K562 (cell line): ENCODE measurements at regions not wholly inside any gene's neighbourhood (a gene's known extent, or its start where the extent isn't known, plus 50 kb on each side); places are given as distances from the start of the nearest gene placed in this dataset.

Experiments
- CEBPB ChIP-seq: fragments of 450-650 bp; IDR thresholded peaks from 2 replicates; pipeline ENCODE4 v1.6.1; 2016; ENCODE audit warnings: missing genetic modification characterization, missing compliant biosample characterization
- DDX20 ChIP-seq: fragments of 450-650 bp; IDR thresholded peaks from 2 replicates; pipeline ENCODE4 v1.6.1; 2016; ENCODE audit warnings: missing genetic modification characterization, low read depth, mild to moderate bottlenecking, missing compliant biosample characterization, moderate library complexity
- ELK1 ChIP-seq: sonication (generic); formaldehyde crosslinking; IDR thresholded peaks from 2 replicates; pipeline ENCODE4 v1.8.1; 2022; ENCODE audit warnings: missing genetic modification reagents
- FOSL1 ChIP-seq: fragments of 200-800 bp; sonication (Bioruptor generic); conservative IDR thresholded peaks from 2 replicates; pipeline ENCODE4 v1.6.1; 2016; ENCODE audit warnings: missing genetic modification characterization, missing compliant biosample characterization
- GABPA ChIP-seq: fragments of 200-800 bp; sonication (Bioruptor generic); conservative IDR thresholded peaks from 2 replicates; pipeline ENCODE4 v1.6.1; 2016; ENCODE audit warnings: low read depth, missing genetic modification characterization, missing compliant biosample characterization
- MED1 ChIP-seq: sonication (generic); formaldehyde crosslinking; IDR thresholded peaks from 2 replicates; pipeline ENCODE4 v1.8.1; 2023; ENCODE audit warnings: missing genetic modification reagents, borderline replicate concordance
- MYNN ChIP-seq, 2 experiments: sonication (generic); formaldehyde crosslinking in 1 of 2; IDR thresholded peaks; 2 replicates each; pipeline versions ENCODE4 v1.5.0 to v1.6.1; 2016 to 2020; ENCODE audit warnings: antibody characterized with exemption in 1 of 2, missing genetic modification reagents in 1 of 2
- SMARCC2 ChIP-seq: fragments of 450-650 bp; IDR thresholded peaks from 2 replicates; pipeline ENCODE4 v1.6.1; 2017; ENCODE audit warnings: antibody characterized with exemption, moderate library complexity, mild to moderate bottlenecking, low read depth
- SP2 ChIP-seq: IDR thresholded peaks from 2 replicates; pipeline ENCODE4 v1.6.1; 2011; ENCODE audit warnings: mild to moderate bottlenecking, low read depth, low read length, moderate library complexity; ENCODE audit not compliant: poor library complexity, severe bottlenecking; ENCODE audit errors: extremely low read depth
- TCF3 ChIP-seq: sonication (generic); formaldehyde crosslinking; IDR thresholded peaks from 2 replicates; pipeline ENCODE4 v1.4.0; 2020; ENCODE audit warnings: mild to moderate bottlenecking, missing genetic modification reagents
- TRIM28 ChIP-seq: fragments of 450-650 bp; IDR thresholded peaks from 2 replicates; pipeline ENCODE4 v1.6.1; 2017
- ZNF146 ChIP-seq: IDR thresholded peaks from one replicate; pipeline ENCODE4 v1.6.1; 2018; ENCODE audit warnings: missing compliant biosample characterization; ENCODE audit not compliant: unreplicated experiment
- TF ChIP-seq, protein P1 (sequence below), 2 experiments: fragments of 450-650 bp; IDR thresholded peaks; 2 replicates each; pipeline ENCODE4 v1.6.1; 2016; ENCODE audit warnings: mild to moderate bottlenecking in 2 of 2, borderline replicate concordance in 1 of 2, low read depth in 1 of 2, moderate library complexity in 1 of 2

GRCh38 chr3:104870276-104870675, 496.4 kb upstream of the ALCAM start (continued):
- TF ChIP-seq, protein P1, sequence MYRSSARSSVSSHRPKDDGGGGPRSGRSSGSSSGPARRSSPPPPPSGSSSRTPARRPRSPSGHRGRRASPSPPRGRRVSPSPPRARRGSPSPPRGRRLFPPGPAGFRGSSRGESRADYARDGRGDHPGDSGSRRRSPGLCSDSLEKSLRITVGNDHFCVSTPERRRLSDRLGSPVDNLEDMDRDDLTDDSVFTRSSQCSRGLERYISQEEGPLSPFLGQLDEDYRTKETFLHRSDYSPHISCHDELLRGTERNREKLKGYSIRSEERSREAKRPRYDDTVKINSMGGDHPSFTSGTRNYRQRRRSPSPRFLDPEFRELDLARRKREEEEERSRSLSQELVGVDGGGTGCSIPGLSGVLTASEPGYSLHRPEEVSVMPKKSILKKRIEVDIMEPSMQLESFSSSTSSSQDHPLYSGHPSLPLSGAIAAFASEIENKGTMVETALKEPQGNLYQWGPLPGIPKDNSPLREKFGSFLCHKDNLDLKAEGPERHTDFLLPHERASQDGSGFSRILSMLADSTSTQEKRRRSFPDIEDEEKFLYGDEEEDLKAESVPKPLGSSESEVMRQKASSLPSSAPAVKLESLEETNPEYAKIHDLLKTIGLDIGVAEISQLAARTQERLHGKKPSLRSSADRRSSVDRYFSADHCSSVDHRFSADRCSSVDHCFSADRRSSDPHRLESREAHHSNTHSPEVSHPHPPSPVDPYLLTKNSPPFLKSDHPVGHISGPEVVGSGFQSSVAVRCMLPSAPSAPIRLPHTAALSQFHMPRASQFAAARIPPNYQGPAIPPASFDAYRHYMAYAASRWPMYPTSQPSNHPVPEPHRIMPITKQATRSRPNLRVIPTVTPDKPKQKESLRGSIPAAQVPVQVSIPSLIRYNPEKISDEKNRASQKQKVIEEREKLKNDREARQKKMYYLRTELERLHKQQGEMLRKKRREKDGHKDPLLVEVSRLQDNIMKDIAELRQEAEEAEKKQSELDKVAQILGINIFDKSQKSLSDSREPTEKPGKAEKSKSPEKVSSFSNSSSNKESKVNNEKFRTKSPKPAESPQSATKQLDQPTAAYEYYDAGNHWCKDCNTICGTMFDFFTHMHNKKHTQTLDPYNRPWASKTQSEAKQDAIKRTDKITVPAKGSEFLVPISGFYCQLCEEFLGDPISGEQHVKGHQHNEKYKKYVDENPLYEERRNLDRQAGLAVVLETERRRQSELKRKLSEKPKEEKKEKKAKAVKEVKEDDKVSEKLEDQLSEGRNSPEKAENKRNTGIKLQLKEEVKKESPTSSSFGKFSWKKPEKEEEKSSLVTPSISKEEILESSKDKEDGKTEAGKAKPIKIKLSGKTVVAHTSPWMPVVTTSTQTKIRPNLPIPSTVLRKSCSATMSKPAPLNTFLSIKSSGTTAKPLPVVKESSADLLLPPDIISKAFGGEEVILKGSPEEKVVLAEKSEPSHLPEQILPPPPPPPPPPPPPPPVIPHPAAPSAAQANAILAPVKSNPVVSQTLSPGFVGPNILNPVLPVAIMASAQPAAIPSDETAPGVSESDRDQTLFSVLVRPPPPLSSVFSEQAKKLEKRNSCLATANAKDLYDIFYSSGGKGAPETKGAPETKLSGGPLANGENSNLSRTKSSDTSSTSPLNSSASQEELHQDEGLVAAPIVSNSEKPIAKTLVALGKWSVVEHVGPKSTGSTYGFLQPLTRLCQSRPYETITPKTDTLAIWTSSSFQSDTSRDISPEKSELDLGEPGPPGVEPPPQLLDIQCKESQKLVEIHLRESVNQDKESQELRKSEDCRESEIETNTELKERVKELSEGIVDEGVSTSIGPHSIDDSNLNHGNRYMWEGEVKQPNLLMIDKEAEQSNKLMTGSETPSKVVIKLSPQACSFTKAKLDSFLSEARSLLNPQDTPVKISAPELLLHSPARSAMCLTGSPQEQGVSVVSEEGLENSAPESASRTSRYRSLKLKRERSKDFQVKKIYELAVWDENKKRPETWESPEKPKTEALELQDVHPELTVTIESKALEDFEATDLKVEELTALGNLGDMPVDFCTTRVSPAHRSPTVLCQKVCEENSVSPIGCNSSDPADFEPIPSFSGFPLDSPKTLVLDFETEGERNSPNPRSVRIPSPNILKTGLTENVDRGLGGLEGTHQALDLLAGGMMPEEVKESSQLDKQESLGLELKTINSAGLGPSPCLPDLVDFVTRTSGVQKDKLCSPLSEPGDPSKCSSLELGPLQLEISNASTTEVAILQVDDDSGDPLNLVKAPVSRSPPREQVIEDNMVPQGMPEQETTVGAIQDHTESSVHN (IDR thresholded peaks at IDR 0.05; ENCODE audit: borderline replicate concordance in 1 of 2, low read depth in 1 of 2): no peak
- TF ChIP-seq SMARCC2: no peak
- TF ChIP-seq GABPA (tag): no peak
- no peak for TF ChIP-seq TRIM28
- no peak for TF ChIP-seq ZNF146 (CRISPR knock-in tag)
- TF ChIP-seq CEBPB: no peak
- no peak for TF ChIP-seq ELK1 (CRISPR knock-in tag)
- TF ChIP-seq DDX20 (tag): no peak
- no peak for TF ChIP-seq MED1 (CRISPR knock-in tag)
- TF ChIP-seq SP2: no peak
- no peak for TF ChIP-seq TCF3 (CRISPR knock-in tag)
- TF ChIP-seq FOSL1 (tag): no peak
- TF ChIP-seq MYNN (IDR thresholded peaks at IDR 0.05): no peak
- TF ChIP-seq MYNN (CRISPR knock-in tag; IDR thresholded peaks at IDR 0.05): no peak
